BLaER1 (cell line): ENCODE measurements at regions not wholly inside any gene's neighbourhood (a gene's known extent, or its start where the extent isn't known, plus 50 kb on each side); places are given as distances from the start of the nearest gene placed in this dataset.

Experiments used
- H3K27ac ChIP-seq: shearing (Covaris generic); formaldehyde crosslinking; 2 replicates; pipeline ENCODE4 v1.8.1; 2022
- H3K27me3 ChIP-seq: shearing (Covaris generic); formaldehyde crosslinking; 2 replicates; pipeline ENCODE4 v1.8.1; 2022
- H3K36me3 ChIP-seq: shearing (Covaris generic); formaldehyde crosslinking; 2 replicates; pipeline ENCODE4 v1.8.1; 2022
- H3K4me1 ChIP-seq: shearing (Covaris generic); formaldehyde crosslinking; 2 replicates; pipeline ENCODE4 v1.8.1; 2022
- H3K4me2 ChIP-seq: shearing (Covaris generic); formaldehyde crosslinking; 2 replicates; pipeline ENCODE4 v1.8.1; 2022
- H3K4me3 ChIP-seq: shearing (Covaris generic); formaldehyde crosslinking; 2 replicates; pipeline ENCODE4 v1.8.1; 2022
- H3K9ac ChIP-seq: shearing (Covaris generic); formaldehyde crosslinking; 2 replicates; pipeline ENCODE4 v1.8.1; 2022
- H3K9me3 ChIP-seq: shearing (Covaris generic); formaldehyde crosslinking; 2 replicates; pipeline ENCODE4 v1.8.1; 2022
- H4K20me1 ChIP-seq: shearing (Covaris generic); formaldehyde crosslinking; 2 replicates; pipeline ENCODE4 v1.8.1; 2022
- Cebpa-rat ChIP-seq: shearing (Covaris generic); IDR thresholded peaks from 2 replicates; pipeline ENCODE4 v1.8.1; 2022

GRCh38 chr3:89682556-89682955 is 575.1 kb downstream of the EPHA3 start:
- Histone ChIP-seq H3K4me2 (no peak overlapping the region), H4K20me1 (no peaks in the 10 kb centered on the region), H3K27ac (no peak overlapping the region), H3K36me3 (no peaks in the 10 kb centered on the region), H3K9ac (no peak overlapping the region), H3K27me3 (no peaks in the 10 kb centered on the region), H3K4me3 (no peak overlapping the region), H3K9me3 (no peaks in the 10 kb centered on the region), H3K4me1 (no peaks in the 10 kb centered on the region)
- TF ChIP-seq Cebpa-rat: no peak

DNA sequence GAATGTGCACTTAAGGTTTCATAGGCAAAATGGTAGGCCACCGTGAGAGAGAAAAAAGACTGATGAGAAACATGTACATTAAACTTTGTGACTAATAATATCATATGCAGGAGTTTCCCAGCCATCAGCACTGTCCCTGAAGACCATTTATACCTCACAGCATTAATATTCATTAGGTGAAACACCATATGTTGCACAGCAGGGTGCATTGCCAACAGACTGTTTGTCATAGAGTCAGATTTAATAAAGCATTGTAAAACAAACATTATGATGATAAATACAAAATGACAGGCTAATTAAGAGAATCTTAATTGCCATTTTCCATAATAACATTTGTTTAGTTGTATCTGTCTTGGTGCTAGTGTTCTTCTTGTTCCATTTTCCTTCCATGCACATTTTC is 578.3 kb downstream of the EPHA3 start:
- H4K20me1 ChIP-seq: no peaks in the 10 kb centered on the region
- no peak for TF ChIP-seq Cebpa-rat
- no peak overlapping the region for H3K9ac ChIP-seq
- H3K4me1 ChIP-seq: no peaks in the 10 kb centered on the region
- no peak overlapping the region for H3K4me3 ChIP-seq
- H3K9me3 ChIP-seq: no peaks in the 10 kb centered on the region
- no peak overlapping the region for H3K4me2 ChIP-seq
- H3K36me3 ChIP-seq: no peaks in the 10 kb centered on the region
- no peaks in the 10 kb centered on the region for H3K27me3 ChIP-seq
- no peak overlapping the region for H3K27ac ChIP-seq

DNA sequence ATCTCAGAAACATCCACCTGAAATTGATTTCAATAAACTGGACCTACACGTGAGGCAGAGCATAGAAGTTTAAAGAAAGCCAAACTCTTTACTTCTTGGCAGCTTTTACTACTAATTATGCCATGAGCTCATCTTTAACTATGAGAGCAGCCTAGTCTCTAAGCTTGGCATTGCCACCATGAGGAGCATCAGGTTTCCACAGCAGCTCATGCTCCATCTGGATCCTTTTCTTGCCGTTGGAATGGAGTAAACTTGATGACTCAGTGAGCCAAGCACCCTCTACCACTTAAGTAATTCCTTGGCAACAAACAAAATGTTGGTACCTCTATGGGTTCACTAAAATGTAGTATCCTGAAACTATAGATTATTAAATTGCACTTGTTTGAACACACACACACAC is 583.2 kb downstream of the EPHA3 start:
- TF ChIP-seq Cebpa-rat: no peak
- Histone ChIP-seq H3K9ac (no peak overlapping the region), H3K4me3 (no peak overlapping the region), H3K27me3 (no peaks in the 10 kb centered on the region), H3K4me2 (no peak overlapping the region), H3K36me3 (no peaks in the 10 kb centered on the region), H3K4me1 (no peaks in the 10 kb centered on the region), H4K20me1 (no peaks in the 10 kb centered on the region), H3K9me3 (no peaks in the 10 kb centered on the region), H3K27ac (no peak overlapping the region)

GRCh38 chr3:89692601-89693000 is 585.2 kb downstream of the EPHA3 start:
- Histone ChIP-seq H3K4me1 (no peaks in the 10 kb centered on the region), H4K20me1 (no peaks in the 10 kb centered on the region), H3K4me3 (no peak overlapping the region), H3K27me3 (no peaks in the 10 kb centered on the region), H3K4me2 (no peak overlapping the region), H3K36me3 (no peaks in the 10 kb centered on the region), H3K9ac (no peak overlapping the region), H3K9me3 (no peaks in the 10 kb centered on the region), H3K27ac (no peak overlapping the region)
- TF ChIP-seq Cebpa-rat: no peak

- Histone ChIP-seq H3K4me2 (no peak overlapping the region), H3K4me1 (peaks cover 7% of the 10 kb centered on the region), H3K27me3 (no peaks in the 10 kb centered on the region), H3K9me3 (peaks cover 9% of the 10 kb centered on the region; the same call in 1 of the 2 replicates), H3K36me3 (no peaks in the 10 kb centered on the region), H3K27ac (no peak overlapping the region), H4K20me1 (no peaks in the 10 kb centered on the region), H3K4me3 (no peak overlapping the region), H3K9ac (no peak overlapping the region)
- no peak for TF ChIP-seq Cebpa-rat
Observed at GRCh38 chr3:89697321-89697916, 590.0 kb downstream of the EPHA3 start.

DNA sequence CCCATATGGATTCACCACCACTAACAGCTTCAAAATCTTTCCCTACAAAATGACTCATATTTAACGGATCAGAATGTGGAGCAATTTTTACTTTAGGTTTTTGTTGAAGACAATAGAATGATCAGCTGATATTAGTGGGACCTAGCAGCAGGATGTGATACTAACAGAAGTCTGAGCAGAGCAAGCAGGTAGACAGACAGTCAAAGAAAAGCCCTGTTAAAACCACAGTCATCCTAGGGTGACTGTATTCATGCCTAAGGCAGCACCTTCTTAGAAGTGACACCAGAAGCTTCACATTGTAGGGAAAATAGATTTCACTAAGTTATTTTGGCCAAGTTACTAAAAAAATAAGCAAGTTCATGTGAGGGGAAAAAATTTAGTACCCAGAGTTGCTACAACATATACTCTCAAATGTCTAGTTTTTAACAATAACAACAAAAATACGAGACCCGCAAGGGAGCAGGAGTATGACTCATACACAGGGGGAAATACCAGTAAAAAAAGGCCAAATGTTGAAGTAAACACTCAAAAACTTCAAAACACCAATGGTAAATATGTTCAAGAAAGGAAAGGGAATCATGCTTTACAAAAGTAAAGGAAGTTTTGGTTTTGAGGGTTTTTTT is 590.9 kb downstream of the EPHA3 start:
- Histone ChIP-seq H3K27ac (no peak overlapping the region), H3K4me2 (no peak overlapping the region)

DNA sequence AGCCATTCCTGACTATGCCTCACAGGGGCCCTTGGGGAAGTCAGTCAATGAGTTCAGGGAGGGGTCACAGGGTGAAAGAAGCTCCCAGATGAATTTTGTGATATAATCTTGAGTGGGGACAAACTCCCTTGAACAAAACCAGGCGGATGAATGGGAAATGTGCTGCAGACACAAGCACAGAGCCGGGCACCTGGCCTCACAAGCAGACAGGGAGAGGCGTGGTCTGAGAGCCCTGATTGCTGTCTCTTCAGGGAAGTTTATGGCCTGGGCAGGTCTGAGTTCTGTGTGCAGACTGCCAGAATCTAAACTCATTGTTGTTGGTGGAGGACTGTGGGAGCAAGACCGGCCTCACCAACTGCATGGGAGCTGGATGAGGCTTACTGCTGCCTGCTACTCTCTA is 591.8 kb downstream of the EPHA3 start:
- no peak overlapping the region for H3K4me2 ChIP-seq
- no peak overlapping the region for H3K9ac ChIP-seq
- H3K4me1 ChIP-seq: peaks cover 11% of the 10 kb centered on the region
- peaks cover 17% of the 10 kb centered on the region for H3K9me3 ChIP-seq
- H3K27ac ChIP-seq: no peak overlapping the region
- H4K20me1 ChIP-seq: no peaks in the 10 kb centered on the region
- no peak overlapping the region for H3K4me3 ChIP-seq
- TF ChIP-seq Cebpa-rat: no peak
- H3K27me3 ChIP-seq: no peaks in the 10 kb centered on the region
- no peaks in the 10 kb centered on the region for H3K36me3 ChIP-seq

More for the DNA sequence above, 590.9 kb downstream of the EPHA3 start:
- Histone ChIP-seq H3K9ac (no peak overlapping the region), H3K27me3 (no peaks in the 10 kb centered on the region), H3K9me3 (peaks cover 9% of the 10 kb centered on the region; the same call in 1 of the 2 replicates), H3K4me3 (no peak overlapping the region), H3K36me3 (no peaks in the 10 kb centered on the region), H4K20me1 (no peaks in the 10 kb centered on the region), H3K4me1 (peaks cover 11% of the 10 kb centered on the region)
- TF ChIP-seq Cebpa-rat: no peak

- Histone ChIP-seq H3K4me3 (no peak overlapping the region), H3K27me3 (no peaks in the 10 kb centered on the region), H3K36me3 (no peaks in the 10 kb centered on the region), H4K20me1 (no peaks in the 10 kb centered on the region), H3K4me1 (peaks cover 11% of the 10 kb centered on the region), H3K9me3 (peaks cover 18% of the 10 kb centered on the region), H3K27ac (no peak overlapping the region), H3K9ac (no peak overlapping the region), H3K4me2 (no peak overlapping the region)
- no peak for TF ChIP-seq Cebpa-rat
Observed at GRCh38 chr3:89699771-89700170, 592.4 kb downstream of the EPHA3 start.

GRCh38 chr3:89702404-89702803 is 595.0 kb downstream of the EPHA3 start:
- Histone ChIP-seq H3K9me3 (peaks cover 18% of the 10 kb centered on the region), H3K9ac (no peak overlapping the region), H3K27ac (no peak overlapping the region), H3K4me2 (peak overlapping the region; percentile 43), H4K20me1 (no peaks in the 10 kb centered on the region), H3K4me3 (no peak overlapping the region), H3K27me3 (no peaks in the 10 kb centered on the region), H3K36me3 (no peaks in the 10 kb centered on the region), H3K4me1 (peaks cover 11% of the 10 kb centered on the region)
- TF ChIP-seq Cebpa-rat: no peak

DNA sequence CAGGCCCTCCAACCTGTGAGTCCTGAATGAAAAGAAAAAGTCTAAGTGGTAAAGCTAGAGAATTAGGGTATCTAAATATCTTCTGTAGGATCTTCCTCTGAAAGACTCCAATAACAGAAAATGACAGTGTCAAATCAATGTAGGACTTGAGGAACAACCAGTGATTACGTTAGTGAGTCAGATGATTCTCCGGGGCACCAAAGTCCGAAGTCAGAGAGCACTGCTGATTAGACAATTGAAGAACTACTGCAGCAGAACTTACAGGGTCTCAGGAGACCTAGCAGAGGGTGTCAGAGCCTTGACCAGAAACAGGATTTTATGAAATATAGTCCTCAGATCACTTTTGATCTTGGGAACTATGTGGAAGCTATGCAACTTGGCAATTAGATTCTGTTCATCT is 605.8 kb downstream of the EPHA3 start:
- Histone ChIP-seq H3K4me3 (no peak overlapping the region), H4K20me1 (no peaks in the 10 kb centered on the region), H3K9ac (no peak overlapping the region), H3K27me3 (no peaks in the 10 kb centered on the region), H3K36me3 (no peaks in the 10 kb centered on the region), H3K4me2 (no peak overlapping the region), H3K4me1 (no peaks in the 10 kb centered on the region), H3K27ac (no peak overlapping the region), H3K9me3 (no peaks in the 10 kb centered on the region)
- TF ChIP-seq Cebpa-rat: no peak
